C4-2B (cell line): ENCODE measurements at regions not wholly inside any gene's neighbourhood (a gene's known extent, or its start where the extent isn't known, plus 50 kb on each side); places are given as distances from the start of the nearest gene placed in this dataset.

Source experiments
- ZFX ChIP-seq: fragments of 450-650 bp; IDR thresholded peaks from 2 replicates; pipeline ENCODE4 v1.6.1; 2017
- TF ChIP-seq, protein P1 (sequence below): fragments of 450-650 bp; conservative IDR thresholded peaks from 2 replicates; pipeline ENCODE4 v1.5.1; 2017; ENCODE audit warnings: mild to moderate bottlenecking

DNA sequence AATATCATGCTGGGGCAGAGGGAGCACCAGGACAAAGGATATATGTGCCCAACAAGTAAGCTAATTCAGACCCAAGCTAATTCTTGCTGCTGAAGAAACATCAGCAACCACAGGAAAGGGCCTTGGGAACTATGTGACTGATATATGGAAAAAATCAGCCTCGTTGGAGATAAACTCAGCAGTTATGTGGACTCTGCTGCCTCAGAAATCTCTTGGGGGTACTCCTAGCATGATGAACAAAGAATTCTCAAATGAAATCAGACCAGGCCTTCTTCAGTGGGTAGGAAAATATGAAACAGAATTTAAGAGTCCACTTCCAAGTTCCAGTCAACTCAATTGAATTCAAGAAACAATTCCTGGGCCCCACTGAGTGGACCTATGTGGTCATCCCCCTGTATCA is 367.9 kb downstream of the TNS1 start:
- TF ChIP-seq, protein P1, sequence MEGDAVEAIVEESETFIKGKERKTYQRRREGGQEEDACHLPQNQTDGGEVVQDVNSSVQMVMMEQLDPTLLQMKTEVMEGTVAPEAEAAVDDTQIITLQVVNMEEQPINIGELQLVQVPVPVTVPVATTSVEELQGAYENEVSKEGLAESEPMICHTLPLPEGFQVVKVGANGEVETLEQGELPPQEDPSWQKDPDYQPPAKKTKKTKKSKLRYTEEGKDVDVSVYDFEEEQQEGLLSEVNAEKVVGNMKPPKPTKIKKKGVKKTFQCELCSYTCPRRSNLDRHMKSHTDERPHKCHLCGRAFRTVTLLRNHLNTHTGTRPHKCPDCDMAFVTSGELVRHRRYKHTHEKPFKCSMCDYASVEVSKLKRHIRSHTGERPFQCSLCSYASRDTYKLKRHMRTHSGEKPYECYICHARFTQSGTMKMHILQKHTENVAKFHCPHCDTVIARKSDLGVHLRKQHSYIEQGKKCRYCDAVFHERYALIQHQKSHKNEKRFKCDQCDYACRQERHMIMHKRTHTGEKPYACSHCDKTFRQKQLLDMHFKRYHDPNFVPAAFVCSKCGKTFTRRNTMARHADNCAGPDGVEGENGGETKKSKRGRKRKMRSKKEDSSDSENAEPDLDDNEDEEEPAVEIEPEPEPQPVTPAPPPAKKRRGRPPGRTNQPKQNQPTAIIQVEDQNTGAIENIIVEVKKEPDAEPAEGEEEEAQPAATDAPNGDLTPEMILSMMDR: no peak
- no peak for TF ChIP-seq ZFX
